ENCODE measurements at regions not wholly inside any gene's neighbourhood (a gene's known extent, or its start where the extent isn't known, plus 50 kb on each side); places are given as distances from the start of the nearest gene placed in this dataset.

DNA sequence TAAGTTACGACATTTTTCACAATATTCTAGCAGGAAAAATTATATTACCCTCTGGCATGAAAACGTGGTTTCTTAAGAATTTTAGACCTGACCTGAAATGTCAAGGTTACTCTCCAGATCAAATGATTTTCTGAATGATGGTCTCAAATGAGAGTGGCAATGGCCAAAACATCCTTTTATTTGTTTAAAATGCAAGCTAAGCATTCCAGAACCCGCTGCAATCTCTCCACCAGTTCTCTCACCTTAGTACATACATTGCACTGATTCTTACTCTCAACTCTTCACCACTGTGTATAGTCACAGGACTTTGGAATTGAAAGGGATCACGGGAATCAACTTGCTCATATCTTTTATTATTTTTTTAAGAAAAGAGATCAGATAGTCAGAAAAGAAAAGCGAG lies 391.6 kb upstream of the LRATD1 start:
- TF ChIP-seq CTCF (IDR thresholded peaks at IDR 0.05) (no peak), POLR2A (IDR thresholded peaks at IDR 0.05) (no peak)

Measured in testis (tissue), 2 donors.